H1 (cell line): ENCODE measurements at regions not wholly inside any gene's neighbourhood (a gene's known extent, or its start where the extent isn't known, plus 50 kb on each side); places are given as distances from the start of the nearest gene placed in this dataset.
A peak's percentile ranks its signal among the peaks of the same experiment; 100 is the strongest.

Experiments
- CTCF ChIA-PET: fragments of 300-600 bp; sonication (Branson Sonifier 250); formaldehyde crosslinking; loops from one replicate; lab custom pipeline; 2021; ENCODE audit not compliant: partially characterized antibody; lab: Charles Lee
- POLR2A ChIA-PET: fragments of 300-600 bp; sonication (Branson Sonifier 250); formaldehyde crosslinking; loops from one replicate; lab custom pipeline; 2021; ENCODE audit warnings: inconsistent platforms; ENCODE audit not compliant: partially characterized antibody; lab: Charles Lee
- DNase-seq, 2 experiments: peaks; one replicate each; pipeline versions ENCODE4 v3.0.0 to v3.0.0-alpha.2; 2010 to 2022; ENCODE audit warnings: low spot score in 2 of 2, low read depth in 1 of 2, mixed read lengths in 1 of 2
- FAIRE-seq: peaks from 2 replicates; lab custom pipeline; 2011; peaks lifted over from hg19 to GRCh38; lab: Jason Lieb, UNC
- H2AFZ ChIP-seq: 2 replicates; pipeline ENCODE4 v1.8.1; 2012; ENCODE audit warnings: low read length, inconsistent platforms
- H2AK5ac ChIP-seq: 2 replicates; pipeline ENCODE4 v1.6.1; 2013; ENCODE audit warnings: low read depth, low read length
- H2BK120ac ChIP-seq: replicated peaks from 2 replicates; pipeline ENCODE3; 2013; ENCODE audit warnings: low read depth, low read length, inconsistent platforms
- H2BK12ac ChIP-seq: 2 replicates; pipeline ENCODE4 v1.6.1; 2013; ENCODE audit warnings: low read depth, low read length
- H2BK15ac ChIP-seq: 2 replicates; pipeline ENCODE4 v1.6.1; 2013; ENCODE audit warnings: low read length
- H2BK20ac ChIP-seq: 2 replicates; pipeline ENCODE4 v1.6.1; 2013; ENCODE audit warnings: low read length
- H2BK5ac ChIP-seq: 2 replicates; pipeline ENCODE4 v1.6.1; 2013; ENCODE audit warnings: low read depth, low read length
- H3K14ac ChIP-seq: 2 replicates; pipeline ENCODE4 v1.6.1; 2013; ENCODE audit warnings: inconsistent platforms; ENCODE audit not compliant: insufficient read length
- H3K18ac ChIP-seq: 2 replicates; pipeline ENCODE4 v1.6.1; 2013; ENCODE audit warnings: low read length; ENCODE audit errors: extremely low read depth
- H3K23ac ChIP-seq: 2 replicates; pipeline ENCODE4 v1.6.1; 2013; ENCODE audit warnings: inconsistent platforms; ENCODE audit not compliant: insufficient read length
- H3K23me2 ChIP-seq: 2 replicates; pipeline ENCODE4 v1.6.1; 2013; ENCODE audit warnings: low read depth, low read length
- H3K27ac ChIP-seq: 2 replicates; pipeline ENCODE4 v1.6.1; 2011; ENCODE audit warnings: low read depth, low read length, inconsistent platforms
- H3K27me3 ChIP-seq, 4 experiments: replicated peaks in 1 of 4; 1 replicate in 1 of 4; 2 replicates in 3 of 4; pipeline versions ENCODE4 v1.6.1 to v1.8.1; 2011 to 2013; ENCODE audit warnings: low read length in 3 of 4, mild to moderate bottlenecking in 3 of 4, inconsistent platforms in 2 of 4, mixed read lengths in 2 of 4, moderate library complexity in 1 of 4; ENCODE audit not compliant: control insufficient read depth in 3 of 4, insufficient read depth in 3 of 4; ENCODE audit errors: extremely low read depth in 1 of 4
- H3K36me3 ChIP-seq, 4 experiments: 2 replicates each; pipeline versions ENCODE4 v1.6.1 to v1.8.1; 2011 to 2013; ENCODE audit warnings: mild to moderate bottlenecking in 4 of 4, low read length in 3 of 4, moderate library complexity in 2 of 4, control low read depth in 1 of 4, inconsistent platforms in 1 of 4; ENCODE audit not compliant: insufficient read depth in 4 of 4, control insufficient read depth in 2 of 4
- H3K4ac ChIP-seq: replicated peaks from 2 replicates; pipeline ENCODE3; 2013; ENCODE audit warnings: low read length, low read depth, mixed read lengths, inconsistent platforms; ENCODE audit not compliant: insufficient read length
- H3K4me1 ChIP-seq, 4 experiments: replicated peaks in 1 of 4; 1 replicate in 1 of 4; 2 replicates in 3 of 4; pipeline versions ENCODE4 v1.6.1 to v1.8.1; 2011 to 2013; ENCODE audit warnings: low read length in 3 of 4, inconsistent platforms in 2 of 4, mixed read lengths in 1 of 4; ENCODE audit not compliant: insufficient read depth in 4 of 4, control insufficient read depth in 3 of 4
- H3K4me2 ChIP-seq, 2 experiments: 2 replicates each; pipeline versions ENCODE4 v1.6.1 to v1.8.1; 2011 to 2013; ENCODE audit warnings: low read depth in 2 of 2, low read length in 2 of 2, control low read depth in 1 of 2, inconsistent platforms in 1 of 2, mild to moderate bottlenecking in 1 of 2; ENCODE audit not compliant: insufficient read depth in 1 of 2
- H3K4me3 ChIP-seq, 4 experiments: fragments of 200-600, 300-600 bp in 1 of 4; sonication (generic), shearing (Covaris generic), sonication (Bioruptor Twin) in 1 of 4; 2 replicates each; pipeline versions ENCODE4 v1.5.1 to v1.8.1; 2011 to 2016; ENCODE audit warnings: low read length in 4 of 4, low read depth in 3 of 4, control low read depth in 2 of 4, inconsistent platforms in 2 of 4, mild to moderate bottlenecking in 2 of 4, mixed read lengths in 1 of 4, moderate library complexity in 1 of 4; ENCODE audit not compliant: insufficient read depth in 2 of 4; ENCODE audit errors: extremely low read depth in 1 of 4
- H3K56ac ChIP-seq: replicated peaks from 2 replicates; pipeline ENCODE3; 2013; ENCODE audit warnings: low read depth, mild to moderate bottlenecking, mixed read lengths, low read length, inconsistent platforms; ENCODE audit not compliant: insufficient read length
- H3K79me1 ChIP-seq: 2 replicates; pipeline ENCODE4 v1.6.1; 2013; ENCODE audit warnings: low read depth, low read length, control low read depth
- H3K79me2 ChIP-seq, 2 experiments: 2 replicates each; pipeline versions ENCODE4 v1.6.1 to v1.8.1; 2012 to 2013; ENCODE audit warnings: low read length in 2 of 2, mild to moderate bottlenecking in 2 of 2, inconsistent platforms in 1 of 2; ENCODE audit not compliant: insufficient read depth in 2 of 2, control insufficient read depth in 1 of 2
- H3K9ac ChIP-seq, 4 experiments: replicated peaks in 1 of 4; 1 replicate in 1 of 4; 2 replicates in 3 of 4; pipeline versions ENCODE4 v1.6.1 to v1.8.1; 2011 to 2013; ENCODE audit warnings: low read depth in 3 of 4, low read length in 3 of 4, control low read depth in 2 of 4, mild to moderate bottlenecking in 2 of 4, moderate library complexity in 2 of 4, inconsistent platforms in 1 of 4; ENCODE audit errors: extremely low read depth in 1 of 4
- H3K9me3 ChIP-seq, 2 experiments: 2 replicates each; pipeline versions ENCODE4 v1.6.1 to v1.8.1; 2012 to 2013; ENCODE audit warnings: mild to moderate bottlenecking in 2 of 2, moderate library complexity in 2 of 2, control low read depth in 1 of 2, inconsistent platforms in 1 of 2, low read depth in 1 of 2, low read length in 1 of 2, mixed read lengths in 1 of 2; ENCODE audit not compliant: insufficient read depth in 2 of 2
- H4K20me1 ChIP-seq, 2 experiments: replicated peaks in 1 of 2; 2 replicates each; pipeline versions ENCODE3 to v1.8.1; 2011 to 2013; ENCODE audit warnings: inconsistent platforms in 2 of 2, low read length in 2 of 2, mild to moderate bottlenecking in 1 of 2; ENCODE audit not compliant: insufficient read depth in 2 of 2, control insufficient read depth in 1 of 2
- H4K5ac ChIP-seq: 2 replicates; pipeline ENCODE4 v1.6.1; 2013; ENCODE audit warnings: low read length, low read depth, mixed read lengths, inconsistent platforms; ENCODE audit not compliant: insufficient read length
- H4K8ac ChIP-seq: 2 replicates; pipeline ENCODE4 v1.8.0; 2013; ENCODE audit warnings: mild to moderate bottlenecking, moderate library complexity, low read length, inconsistent platforms; ENCODE audit not compliant: insufficient read depth; ENCODE audit errors: extremely low read depth
- H4K91ac ChIP-seq: replicated peaks from 2 replicates; pipeline ENCODE3; 2013; ENCODE audit warnings: low read length, mixed read lengths, inconsistent platforms; ENCODE audit not compliant: insufficient read length
- ATF3 ChIP-seq: IDR thresholded peaks from 2 replicates; pipeline ENCODE4 v1.6.1; 2011; ENCODE audit warnings: low read depth, mild to moderate bottlenecking, low read length; ENCODE audit not compliant: insufficient read depth
- BCL11A ChIP-seq, 2 experiments: IDR thresholded peaks; one replicate each; pipeline ENCODE4 v1.6.1; 2011; ENCODE audit warnings: low read depth in 2 of 2, low read length in 2 of 2, mild to moderate bottlenecking in 2 of 2
- CHD1 ChIP-seq: IDR thresholded peaks from 2 replicates; pipeline ENCODE4 v1.6.1; 2012; ENCODE audit warnings: low read depth, low read length, improper control_type of control experiment
- E2F6 ChIP-seq: IDR thresholded peaks from 2 replicates; pipeline ENCODE4 v1.6.1; 2012; ENCODE audit warnings: inconsistent platforms
- EZH2 ChIP-seq: fragments of 200-600 bp; sonication (generic); IDR thresholded peaks from 2 replicates; pipeline ENCODE4 v1.7.1; 2012; ENCODE audit warnings: low read depth, mild to moderate bottlenecking, moderate library complexity, low read length, inconsistent platforms; ENCODE audit not compliant: severe bottlenecking
- KDM4A ChIP-seq: IDR thresholded peaks from one replicate; pipeline ENCODE4 v1.7.1; 2012; ENCODE audit warnings: low read depth, mild to moderate bottlenecking, moderate library complexity, low read length, inconsistent platforms; ENCODE audit not compliant: severe bottlenecking
- NANOG ChIP-seq: IDR thresholded peaks from 2 replicates; pipeline ENCODE4 v1.6.1; 2011; ENCODE audit warnings: low read length, low read depth, mild to moderate bottlenecking, inconsistent platforms; ENCODE audit not compliant: insufficient read depth, poor library complexity, severe bottlenecking
- POU5F1 ChIP-seq: IDR thresholded peaks from 2 replicates; pipeline ENCODE4 v1.6.1; 2011; ENCODE audit warnings: low read depth, mild to moderate bottlenecking, low read length, moderate library complexity
- RBBP5 ChIP-seq: IDR thresholded peaks from 2 replicates; pipeline ENCODE4 v1.7.1; 2012; ENCODE audit warnings: low read depth, mild to moderate bottlenecking, inconsistent platforms, low read length, moderate library complexity, borderline replicate concordance
- RNF2 ChIP-seq: fragments of 200-900, 300-1000 bp; sonication (generic); IDR thresholded peaks from 2 replicates; pipeline ENCODE4 v1.7.1; 2016; ENCODE audit warnings: borderline replicate concordance, low read depth, mild to moderate bottlenecking, antibody characterized with exemption, low read length; ENCODE audit not compliant: poor library complexity, severe bottlenecking; ENCODE audit errors: missing control alignments
- SIRT6 ChIP-seq: IDR thresholded peaks from one replicate; pipeline ENCODE4 v1.7.1; 2012; ENCODE audit warnings: low read length, inconsistent platforms
- SIX5 ChIP-seq: IDR thresholded peaks from 2 replicates; pipeline ENCODE4 v1.6.1; 2011; ENCODE audit warnings: mild to moderate bottlenecking, low read depth, low read length
- TAF1 ChIP-seq: IDR thresholded peaks from 2 replicates; pipeline ENCODE4 v1.6.1; 2011; ENCODE audit warnings: mild to moderate bottlenecking, low read depth, low read length
- WGBS, 2 experiments: shearing (Covaris generic) in 1 of 2; methylation state at CpG; one replicate each; pipeline versions ENCODE4 v1.1.6 to v1.1.7; 2013 to 2015; ENCODE audit warnings: low lambda C conversion rate in 2 of 2, mixed read lengths in 2 of 2, inconsistent platforms in 1 of 2, low coverage in 1 of 2, missing lambda C conversion rate in 1 of 2; ENCODE audit not compliant: insufficient replicate concordance in 2 of 2, insufficient coverage in 1 of 2, insufficient read length in 1 of 2; ENCODE audit errors: extremely low coverage in 1 of 2, missing lambda C conversion rate in 1 of 2; 5-methylcytosine and 5-hydroxymethylcytosine counted together

GRCh38 chr13:107642831-107643230 lies 572.5 kb downstream of the LIG4 start:
- H3K14ac ChIP-seq: no peak overlapping the region
- CTCF ChIA-PET: interaction anchor here (0.6 to 1.2 kb wide), 3 partner anchors 267 to 437 kb away, joined by 3 to 4 read pairs (median 3); no protein-coding TSS in a partner anchor
- H3K4me2 ChIP-seq: no peak overlapping the region
- no peak overlapping the region for H3K4me3 ChIP-seq
- no peaks in the 10 kb centered on the region for H3K79me1 ChIP-seq
- H3K27ac ChIP-seq: no peak overlapping the region
- no peak overlapping the region for H2BK120ac ChIP-seq
- peak overlapping the region in 1 of 4 experiments; percentile 44; a peak in 1 of 7 replicates for H3K9ac ChIP-seq
- 88% methylated on average over 5 of the region's 5 CpGs; no CpG with 5 or more reads in 1 of the 2 experiments for WGBS, 2 experiments
- H4K8ac ChIP-seq: no peak overlapping the region
- H3K23me2 ChIP-seq: no peaks in the 10 kb centered on the region
- H3K9me3 ChIP-seq: no peaks in the 10 kb centered on the region
- H3K27me3 ChIP-seq: peaks cover 0 to 1% (median 0%) of the 10 kb centered on the region in 4 experiments; a peak in 1 of 7 replicates
- POLR2A ChIA-PET: no interaction called here
- H2BK12ac ChIP-seq: no peak overlapping the region
- H2BK20ac ChIP-seq: no peak overlapping the region
- no peak overlapping the region for H2AK5ac ChIP-seq
- H3K36me3 ChIP-seq: no peaks in the 10 kb centered on the region
- no peak overlapping the region for H3K18ac ChIP-seq
- H4K5ac ChIP-seq: no peak overlapping the region
- FAIRE-seq (no peak), DNase-seq (no peak)
- H4K20me1 ChIP-seq: no peaks in the 10 kb centered on the region
- H3K79me2 ChIP-seq: no peaks in the 10 kb centered on the region
- H4K91ac ChIP-seq: no peak overlapping the region
- H2BK5ac ChIP-seq: no peak overlapping the region
- H3K23ac ChIP-seq: no peak overlapping the region
- H3K56ac ChIP-seq: no peak overlapping the region
- no peak overlapping the region for H2BK15ac ChIP-seq
- H2AFZ ChIP-seq: no peak overlapping the region
- H3K4ac ChIP-seq: no peak overlapping the region
- H3K4me1 ChIP-seq: no peaks in the 10 kb centered on the region
- TF ChIP-seq EZH2 (no peak), RBBP5 (no peak), BCL11A (IDR thresholded peaks at IDR 0.05; ENCODE audit: low read depth in 2 of 2, low read length in 2 of 2) (no peak), NANOG (no peak), SIX5 (no peak), SIRT6 (no peak), RNF2 (no peak), CHD1 (no peak), KDM4A (no peak), POU5F1 (no peak), TAF1 (no peak), ATF3 (no peak), E2F6 (no peak)
